GM12878 (cell line): ENCODE measurements at regions not wholly inside any gene's neighbourhood (a gene's known extent, or its start where the extent isn't known, plus 50 kb on each side); places are given as distances from the start of the nearest gene placed in this dataset.

Source experiments
- ATAC-seq: fragments of 200-7000 bp; cut with Tn5 transposase; 3 replicates; pipeline ENCODE4 v1.9.1; 2020; ENCODE audit warnings: mild to moderate bottlenecking, moderate library complexity
- BruUV-seq: library from RNA; stranded (reverse); fragments of 400-500 nt; replicated peaks from 2 replicates; lab custom pipeline; 2021; lab: Mats Ljungman, UMichigan
- CTCF ChIA-PET: fragments of 300-600 bp; sonication (Branson Sonifier 250); formaldehyde crosslinking; extraction: SDS; loops from one replicate; lab custom pipeline; 2021; ENCODE audit warnings: inconsistent platforms; lab: Yijun Ruan, JAX
- POLR2A ChIA-PET: fragments of 350-600 bp; formaldehyde crosslinking; extraction: SDS; loops from one replicate; lab custom pipeline; 2021; ENCODE audit warnings: inconsistent platforms; lab: Charles Lee
- RAD21 ChIA-PET: fragments of 300-600 bp; sonication (Branson Sonifier 250); formaldehyde crosslinking; loops from one replicate; lab custom pipeline; 2023; ENCODE audit warnings: antibody characterized with exemption; ENCODE audit not compliant: unreplicated experiment; lab: Charles Lee
- SMC1A ChIA-PET: fragments of 300-600 bp; sonication (Branson Sonifier 250); formaldehyde crosslinking; loops from one replicate; lab custom pipeline; 2023; ENCODE audit not compliant: unreplicated experiment, uncharacterized antibody; lab: Charles Lee
- DNase-seq: peaks from one replicate; pipeline ENCODE4 v3.0.0-alpha.2; 2011; ENCODE audit warnings: low read depth, low spot score
- FAIRE-seq: peaks from 3 replicates; lab custom pipeline; 2011; peaks lifted over from hg19 to GRCh38; lab: Jason Lieb, UNC
- H2AFZ ChIP-seq: 2 replicates; pipeline ENCODE4 v1.6.0; 2011; ENCODE audit warnings: low read depth, low read length, control low read depth; ENCODE audit not compliant: control insufficient read depth
- H3K27ac ChIP-seq: 2 replicates; pipeline ENCODE4 v1.5.1; 2011; ENCODE audit warnings: control low read depth; ENCODE audit not compliant: control insufficient read depth, insufficient read depth
- H3K27me3 ChIP-seq, 2 experiments: replicated peaks in 1 of 2; 2 replicates each; pipeline versions ENCODE4 v1.6.0 to v1.6.1; 2011; ENCODE audit warnings: low read length in 1 of 2; ENCODE audit not compliant: control insufficient read depth in 2 of 2, insufficient read depth in 2 of 2
- H3K36me3 ChIP-seq, 2 experiments: 2 replicates each; pipeline ENCODE4 v1.5.1; 2011; ENCODE audit warnings: low read length in 1 of 2; ENCODE audit not compliant: control insufficient read depth in 2 of 2, insufficient read depth in 2 of 2
- H3K4me1 ChIP-seq: 2 replicates; pipeline ENCODE4 v1.6.1; 2011; ENCODE audit warnings: mild to moderate bottlenecking, low read length, moderate library complexity, mixed read lengths; ENCODE audit not compliant: control insufficient read depth, insufficient read depth
- H3K4me2 ChIP-seq: 2 replicates; pipeline ENCODE4 v1.6.0; 2011; ENCODE audit warnings: control low read depth; ENCODE audit not compliant: control insufficient read depth, insufficient read depth
- H3K4me3 ChIP-seq: fragments of 200-600 bp; sonication (generic); 2 replicates; pipeline ENCODE4 v1.5.1; 2016
- H3K79me2 ChIP-seq: 2 replicates; pipeline ENCODE4 v1.6.0; 2011; ENCODE audit warnings: low read length; ENCODE audit not compliant: control insufficient read depth, insufficient read depth
- H3K9ac ChIP-seq: 2 replicates; pipeline ENCODE4 v1.8.0; 2011; ENCODE audit warnings: low read length, control low read depth, mixed read lengths; ENCODE audit not compliant: control insufficient read depth, insufficient read depth
- H3K9me3 ChIP-seq: replicated peaks from 3 replicates; pipeline ENCODE4 v1.5.1; 2011; ENCODE audit warnings: mild to moderate bottlenecking, low read length; ENCODE audit not compliant: control insufficient read depth, insufficient read depth
- H4K20me1 ChIP-seq: 2 replicates; pipeline ENCODE4 v1.6.0; 2011; ENCODE audit not compliant: control insufficient read depth, insufficient read depth
- E2F4 ChIP-seq: IDR thresholded peaks from 2 replicates; pipeline ENCODE4 v1.6.1; 2012; ENCODE audit warnings: low read depth, low read length, improper control_type of control experiment
- FOXM1 ChIP-seq: IDR thresholded peaks from 2 replicates; pipeline ENCODE4 v1.6.1; 2012; ENCODE audit warnings: low read depth, mild to moderate bottlenecking, inconsistent platforms, low read length, moderate library complexity
- HDGF ChIP-seq: fragments of 450-650 bp; IDR thresholded peaks from 2 replicates; pipeline ENCODE4 v1.6.1; 2016; ENCODE audit warnings: antibody characterized with exemption
- IKZF1 ChIP-seq: fragments of 450-650 bp; conservative IDR thresholded peaks from 2 replicates; pipeline ENCODE4 v1.6.1; 2017; ENCODE audit warnings: antibody characterized with exemption, mild to moderate bottlenecking
- MYB ChIP-seq: fragments of 150-350 bp; IDR thresholded peaks from 2 replicates; pipeline ENCODE4 v1.6.1; 2014; ENCODE audit warnings: mild to moderate bottlenecking, low read depth, low read length, borderline replicate concordance
- SMARCA5 ChIP-seq: fragments of 450-650 bp; IDR thresholded peaks from 2 replicates; pipeline ENCODE4 v1.6.1; 2017; ENCODE audit warnings: mild to moderate bottlenecking
- USF1 ChIP-seq: IDR thresholded peaks from 2 replicates; pipeline ENCODE4 v1.6.1; 2011; ENCODE audit warnings: borderline replicate concordance, low read depth, mild to moderate bottlenecking, moderate library complexity, mixed read lengths, low read length; ENCODE audit not compliant: insufficient read depth; ENCODE audit errors: extremely low read length
- YY1 ChIP-seq: IDR thresholded peaks from 2 replicates; pipeline ENCODE4 v1.6.1; 2011; ENCODE audit warnings: low read depth, mild to moderate bottlenecking, low read length
- WGBS: methylation state at CpG from one replicate; pipeline ENCODE4 v1.1.6; 2016; ENCODE audit warnings: low lambda C conversion rate; ENCODE audit not compliant: insufficient replicate concordance, insufficient coverage; ENCODE audit errors: missing lambda C conversion rate; 5-methylcytosine and 5-hydroxymethylcytosine counted together
- in situ Hi-C: fragments of 300-500 bp; cut with MboI; formaldehyde crosslinking; loops from 9 replicates; pipeline ENCODE4 v1.14.3; 2018; ENCODE audit warnings: mixed read lengths
- intact Hi-C: fragments of 100-400 bp; cut with micrococcal nuclease; formaldehyde crosslinking; loops from one replicate; pipeline ENCODE4 v1.14.2; 2022; ENCODE audit not compliant: unreplicated experiment
- TF ChIP-seq, protein P1 (sequence below): fragments of 450-650 bp; IDR thresholded peaks from 2 replicates; pipeline ENCODE4 v1.6.1; 2017; ENCODE audit warnings: mild to moderate bottlenecking, low read depth, inconsistent platforms; ENCODE audit not compliant: poor library complexity, severe bottlenecking
- TF ChIP-seq, protein P2 (sequence below): fragments of 450-650 bp; IDR thresholded peaks from 2 replicates; pipeline ENCODE4 v1.6.1; 2016; ENCODE audit warnings: mild to moderate bottlenecking

- H3K4me1 ChIP-seq, result no peaks in the 10 kb centered on the region
- H4K20me1 ChIP-seq, result no peaks in the 10 kb centered on the region
- ChIA-PET SMC1A (no interaction called here), CTCF (no interaction called here), RAD21 (no interaction called here), POLR2A (no interaction called here)
- no peak overlapping the region for H2AFZ ChIP-seq
- BruUV-seq, result no TSS peak
- in situ Hi-C loops, result no loop called here
- FAIRE-seq, result no peak
- H3K36me3 ChIP-seq, result no peaks in the 10 kb centered on the region
- no peak overlapping the region for H3K9ac ChIP-seq
- no peak overlapping the region for H3K4me2 ChIP-seq
- intact Hi-C loops, result no loop called here
- ATAC-seq, result no peak
- no peaks in the 10 kb centered on the region for H3K79me2 ChIP-seq
- TF ChIP-seq FOXM1, result no peak
- no peak for TF ChIP-seq USF1
- TF ChIP-seq, protein P1, sequence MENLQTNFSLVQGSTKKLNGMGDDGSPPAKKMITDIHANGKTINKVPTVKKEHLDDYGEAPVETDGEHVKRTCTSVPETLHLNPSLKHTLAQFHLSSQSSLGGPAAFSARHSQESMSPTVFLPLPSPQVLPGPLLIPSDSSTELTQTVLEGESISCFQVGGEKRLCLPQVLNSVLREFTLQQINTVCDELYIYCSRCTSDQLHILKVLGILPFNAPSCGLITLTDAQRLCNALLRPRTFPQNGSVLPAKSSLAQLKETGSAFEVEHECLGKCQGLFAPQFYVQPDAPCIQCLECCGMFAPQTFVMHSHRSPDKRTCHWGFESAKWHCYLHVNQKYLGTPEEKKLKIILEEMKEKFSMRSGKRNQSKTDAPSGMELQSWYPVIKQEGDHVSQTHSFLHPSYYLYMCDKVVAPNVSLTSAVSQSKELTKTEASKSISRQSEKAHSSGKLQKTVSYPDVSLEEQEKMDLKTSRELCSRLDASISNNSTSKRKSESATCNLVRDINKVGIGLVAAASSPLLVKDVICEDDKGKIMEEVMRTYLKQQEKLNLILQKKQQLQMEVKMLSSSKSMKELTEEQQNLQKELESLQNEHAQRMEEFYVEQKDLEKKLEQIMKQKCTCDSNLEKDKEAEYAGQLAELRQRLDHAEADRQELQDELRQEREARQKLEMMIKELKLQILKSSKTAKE, result no peak
- TF ChIP-seq E2F4, result no peak
- no peak for TF ChIP-seq HDGF
- TF ChIP-seq YY1, result no peak
- no peak for TF ChIP-seq SMARCA5
- TF ChIP-seq IKZF1, result no peak
- TF ChIP-seq, protein P2, sequence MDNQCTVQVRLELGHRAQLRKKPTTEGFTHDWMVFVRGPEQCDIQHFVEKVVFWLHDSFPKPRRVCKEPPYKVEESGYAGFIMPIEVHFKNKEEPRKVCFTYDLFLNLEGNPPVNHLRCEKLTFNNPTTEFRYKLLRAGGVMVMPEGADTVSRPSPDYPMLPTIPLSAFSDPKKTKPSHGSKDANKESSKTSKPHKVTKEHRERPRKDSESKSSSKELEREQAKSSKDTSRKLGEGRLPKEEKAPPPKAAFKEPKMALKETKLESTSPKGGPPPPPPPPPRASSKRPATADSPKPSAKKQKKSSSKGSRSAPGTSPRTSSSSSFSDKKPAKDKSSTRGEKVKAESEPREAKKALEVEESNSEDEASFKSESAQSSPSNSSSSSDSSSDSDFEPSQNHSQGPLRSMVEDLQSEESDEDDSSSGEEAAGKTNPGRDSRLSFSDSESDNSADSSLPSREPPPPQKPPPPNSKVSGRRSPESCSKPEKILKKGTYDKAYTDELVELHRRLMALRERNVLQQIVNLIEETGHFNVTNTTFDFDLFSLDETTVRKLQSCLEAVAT, result no peak
- no peak for TF ChIP-seq MYB
- no peak for DNase-seq
- 46% methylated on average over 8 of the region's 8 CpGs for WGBS
- H3K4me3 ChIP-seq, result no peak overlapping the region
- H3K27ac ChIP-seq, result no peak overlapping the region
- no peaks in the 10 kb centered on the region for H3K27me3 ChIP-seq
- H3K9me3 ChIP-seq, result no peaks in the 10 kb centered on the region
Measured at GRCh38 chr12:30531731-30532678, 163.7 kb downstream of the IPO8 start.
